CD4-positive, alpha-beta T cell treated with Interleukin-4 for 4 hours (primary cell): ENCODE measurements at regions not wholly inside any gene's neighbourhood (a gene's known extent, or its start where the extent isn't known, plus 50 kb on each side); places are given as distances from the start of the nearest gene placed in this dataset.
"Not testable (repeated sequence)": the region's sequence is repeated elsewhere in the genome, so short reads cannot be mapped to it uniquely, and the experiment has no call there.

Experiments used
- DNase-seq: peaks from one replicate; pipeline ENCODE4 v3.0.0-alpha.2; 2020

GRCh38 chr2:4053769-4054493 is 350.6 kb downstream of the DCDC2C start:
- no peak for DNase-seq

- DNase-seq = no peak
Observed at GRCh38 chr2:4066217-4066616, 362.8 kb downstream of the DCDC2C start.

GRCh38 chr2:4073026-4073569 is 369.7 kb downstream of the DCDC2C start:
- DNase-seq = no peak

- DNase-seq = no peak
Observed at GRCh38 chr2:4077017-4077416, 373.6 kb downstream of the DCDC2C start.

GRCh38 chr2:4085186-4085585 is 381.8 kb downstream of the DCDC2C start:
- DNase-seq = no peak

GRCh38 chr2:4090668-4091630 is 387.6 kb downstream of the DCDC2C start:
- DNase-seq = no peak

GRCh38 chr2:4091869-4092268 is 388.5 kb downstream of the DCDC2C start:
- DNase-seq = no peak

- DNase-seq = no peak
Observed at GRCh38 chr2:4094743-4095142, 391.4 kb downstream of the DCDC2C start.

GRCh38 chr2:4096978-4097766 is 393.8 kb downstream of the DCDC2C start:
- no peak for DNase-seq

- no peak for DNase-seq
Observed at GRCh38 chr2:4098137-4098536, 394.8 kb downstream of the DCDC2C start.

GRCh38 chr2:4101936-4102335 is 398.6 kb downstream of the DCDC2C start:
- DNase-seq = no peak

- no peak for DNase-seq
Observed at GRCh38 chr2:4107179-4107578, 403.8 kb downstream of the DCDC2C start.

GRCh38 chr2:4110273-4110672 is 406.9 kb downstream of the DCDC2C start:
- no peak for DNase-seq

GRCh38 chr2:4115435-4115834 is 412.1 kb downstream of the DCDC2C start:
- DNase-seq = not testable (repeated sequence)

GRCh38 chr2:4122726-4123125 is 419.4 kb downstream of the DCDC2C start:
- DNase-seq = no peak

- no peak for DNase-seq
Observed at GRCh38 chr2:4130651-4131050, 427.3 kb downstream of the DCDC2C start.

- no peak for DNase-seq
Observed at GRCh38 chr2:4134551-4135550, 431.5 kb downstream of the DCDC2C start.

- DNase-seq = no peak
Observed at GRCh38 chr2:4135765-4136164, 432.4 kb downstream of the DCDC2C start.

- no peak for DNase-seq
Observed at GRCh38 chr2:4139316-4139715, 435.9 kb downstream of the DCDC2C start.

GRCh38 chr2:4139731-4140130 is 436.4 kb downstream of the DCDC2C start:
- no peak for DNase-seq

GRCh38 chr2:4140281-4140970 is 437.1 kb downstream of the DCDC2C start:
- no peak for DNase-seq
